Germinal center (tissue), 1 donor: ENCODE measurements at regions not wholly inside any gene's neighbourhood (a gene's known extent, or its start where the extent isn't known, plus 50 kb on each side); places are given as distances from the start of the nearest gene placed in this dataset.

Experiments used
- DNase-seq: peaks from one replicate; pipeline ENCODE4 v3.0.0; 2012; ENCODE audit warnings: mixed read lengths, low spot score

- no peak for DNase-seq
Observed at GRCh38 chr5:67265951-67266350, 69.4 kb upstream of the CD180 start.

- DNase-seq: no peak
Observed at GRCh38 chr5:67263656-67264408, 67.2 kb upstream of the CD180 start.

DNA sequence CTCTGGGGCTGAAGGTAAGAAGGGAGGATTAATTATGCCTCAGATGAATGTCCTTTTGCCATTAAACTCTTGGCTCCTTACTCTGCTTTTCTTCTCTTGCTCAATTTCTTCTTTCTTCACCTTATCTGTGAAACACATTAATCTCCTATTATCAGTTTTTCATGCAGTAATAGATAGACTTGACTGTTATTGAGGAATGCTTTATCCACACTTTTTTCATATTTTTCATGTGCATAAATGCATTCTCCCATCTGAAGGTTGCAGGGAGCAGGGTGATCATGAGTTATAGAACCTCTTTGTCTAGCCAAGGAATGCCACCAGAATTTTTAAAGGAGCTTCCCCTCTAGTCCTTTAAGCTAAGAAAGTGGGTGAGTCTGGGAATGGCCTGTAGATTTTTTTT lies 66.4 kb upstream of the CD180 start:
- no peak for DNase-seq

DNA sequence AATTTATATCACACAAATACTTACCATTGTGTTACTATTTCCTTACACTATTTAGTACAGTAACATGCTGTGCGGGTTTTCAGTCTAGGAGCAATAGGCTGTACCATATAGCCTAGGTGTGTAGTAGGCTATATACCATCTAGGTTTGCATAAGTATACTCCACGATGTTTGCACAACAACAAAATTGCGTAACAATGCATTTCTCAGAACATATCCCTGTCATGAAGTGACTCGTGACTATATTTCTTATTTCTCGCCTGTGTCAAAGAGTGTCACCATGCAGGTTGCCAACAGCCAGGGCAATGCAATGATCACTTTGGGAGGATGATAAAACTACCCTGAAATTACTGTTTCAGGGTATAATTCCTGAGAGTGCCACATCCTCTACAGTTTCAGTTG lies 65.6 kb upstream of the CD180 start:
- DNase-seq: no peak

GRCh38 chr5:67259548-67260215 lies 63.1 kb upstream of the CD180 start:
- DNase-seq: no peak

DNA sequence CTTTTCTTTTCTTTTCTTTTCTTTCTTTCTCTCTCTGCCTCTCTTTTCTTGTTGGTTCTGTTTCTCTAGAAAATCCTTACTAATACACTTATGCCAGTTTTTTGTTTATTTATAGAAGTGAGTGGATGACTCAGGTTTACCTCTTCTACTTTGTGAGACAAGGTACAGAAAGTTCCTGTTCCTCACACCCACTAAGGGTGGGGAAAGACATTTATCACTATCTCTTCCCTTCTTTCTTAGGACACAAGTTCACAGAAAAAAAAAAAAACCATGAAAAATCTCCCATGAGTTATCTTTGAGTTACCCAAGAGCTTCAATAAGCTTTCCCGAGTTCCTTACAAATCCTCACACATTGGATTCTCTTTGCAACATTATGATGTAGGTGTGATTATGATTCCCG lies 60.9 kb upstream of the CD180 start:
- no peak for DNase-seq

DNA sequence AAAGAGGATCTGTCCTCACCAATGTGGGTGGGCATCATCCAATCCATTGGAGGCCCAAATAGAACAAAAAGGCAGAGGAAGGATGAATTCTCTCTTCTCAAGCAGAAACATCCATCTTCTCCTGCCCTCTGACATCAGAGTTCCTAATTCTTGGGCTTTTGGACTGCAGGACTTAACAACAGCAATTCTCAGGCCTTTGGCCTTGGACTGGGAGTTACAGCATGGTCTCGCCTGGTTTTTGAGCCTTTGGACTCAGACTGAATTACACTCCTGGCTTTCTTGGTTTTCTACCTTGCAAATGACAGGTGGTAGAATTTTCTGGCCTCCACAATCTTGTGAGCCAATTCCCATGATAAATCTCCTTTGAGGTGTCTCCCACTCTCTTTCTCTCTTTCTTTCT lies 60.5 kb upstream of the CD180 start:
- no peak for DNase-seq

DNA sequence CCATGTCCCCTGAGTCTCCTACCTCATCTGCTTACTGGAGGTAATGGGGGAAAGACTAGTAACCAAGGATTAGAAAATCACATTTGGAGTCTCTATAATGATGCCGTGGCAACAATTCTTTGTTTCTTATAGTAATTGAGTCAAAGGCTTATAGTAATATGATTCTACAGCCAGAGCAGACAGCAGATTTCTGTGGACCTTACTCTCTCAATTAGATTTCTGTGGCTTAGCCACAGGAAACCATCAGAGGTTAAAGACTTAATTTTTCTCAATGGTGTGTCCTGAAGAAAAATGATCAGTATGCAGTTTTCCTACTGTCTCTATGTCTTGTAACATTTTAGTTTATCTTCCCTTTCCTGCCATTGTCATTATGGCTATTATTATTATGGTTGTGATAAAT lies 59.3 kb upstream of the CD180 start:
- DNase-seq: no peak

- no peak for DNase-seq
Observed at GRCh38 chr5:67253911-67254310, 57.3 kb upstream of the CD180 start.

- no peak for DNase-seq
Observed at GRCh38 chr5:67249590-67249895, 52.9 kb upstream of the CD180 start.

GRCh38 chr5:67248703-67249589 lies 52.3 kb upstream of the CD180 start:
- no peak for DNase-seq

GRCh38 chr5:67246546-67247268 lies 50.1 kb upstream of the CD180 start:
- DNase-seq: no peak
